Stimulated activated CD4-positive, alpha-beta T cell treated with anti-CD3 and anti-CD28 coated beads, Interleukin-12 subunit alpha, Interleukin-12 subunit beta, amount 100 ng/mL, for 48 hours (primary cell): ENCODE measurements at regions not wholly inside any gene's neighbourhood (a gene's known extent, or its start where the extent isn't known, plus 50 kb on each side); places are given as distances from the start of the nearest gene placed in this dataset.
"Not testable (repeated sequence)": the region's sequence is repeated elsewhere in the genome, so short reads cannot be mapped to it uniquely, and the experiment has no call there.

Experiments used
- DNase-seq, 3 donors: peaks; one replicate each; pipeline ENCODE4 v3.0.0-alpha.2; 2020; ENCODE audit warnings: low read depth in 2 of 3, low spot score in 1 of 3

DNA sequence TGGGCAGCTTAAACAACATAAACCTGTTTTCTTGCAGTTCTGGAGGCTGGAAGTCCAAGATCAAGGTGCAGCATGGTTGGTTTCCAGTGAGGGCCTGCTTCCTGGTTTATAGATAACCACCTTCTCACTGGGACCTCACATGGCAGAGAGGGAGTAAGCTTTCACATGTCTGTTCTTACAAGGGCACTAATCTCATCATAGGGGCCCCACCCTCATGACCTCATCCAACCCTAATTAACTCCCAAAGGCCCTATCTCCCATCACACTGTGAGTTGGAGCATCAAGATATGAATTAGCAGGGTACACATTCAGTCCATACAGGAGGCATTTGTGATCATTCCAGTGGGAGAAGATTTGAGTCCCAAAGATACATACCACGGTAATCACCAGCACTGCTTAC, 50.5 kb upstream of the GRIN2A start:
- DNase-seq: no peak

DNA sequence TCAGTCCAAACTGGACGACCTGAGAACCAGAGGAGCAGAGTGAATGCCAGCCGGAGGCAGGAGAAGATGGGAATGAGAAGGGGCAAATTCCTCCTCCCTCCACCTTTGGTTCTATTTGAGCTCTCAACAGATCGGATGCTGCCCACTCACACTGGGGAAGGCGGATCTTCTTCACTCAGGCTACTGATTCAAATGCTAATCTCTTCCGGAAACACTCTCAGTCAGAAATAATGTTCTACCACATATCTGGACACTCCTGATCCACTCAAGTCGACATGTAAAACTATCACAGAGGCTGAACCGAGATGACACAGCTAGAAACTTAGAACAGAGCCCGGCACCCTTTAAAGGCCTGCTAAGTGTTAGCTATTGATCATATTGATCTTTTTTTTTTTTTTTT, 57.4 kb upstream of the GRIN2A start:
- no peak for DNase-seq

DNA sequence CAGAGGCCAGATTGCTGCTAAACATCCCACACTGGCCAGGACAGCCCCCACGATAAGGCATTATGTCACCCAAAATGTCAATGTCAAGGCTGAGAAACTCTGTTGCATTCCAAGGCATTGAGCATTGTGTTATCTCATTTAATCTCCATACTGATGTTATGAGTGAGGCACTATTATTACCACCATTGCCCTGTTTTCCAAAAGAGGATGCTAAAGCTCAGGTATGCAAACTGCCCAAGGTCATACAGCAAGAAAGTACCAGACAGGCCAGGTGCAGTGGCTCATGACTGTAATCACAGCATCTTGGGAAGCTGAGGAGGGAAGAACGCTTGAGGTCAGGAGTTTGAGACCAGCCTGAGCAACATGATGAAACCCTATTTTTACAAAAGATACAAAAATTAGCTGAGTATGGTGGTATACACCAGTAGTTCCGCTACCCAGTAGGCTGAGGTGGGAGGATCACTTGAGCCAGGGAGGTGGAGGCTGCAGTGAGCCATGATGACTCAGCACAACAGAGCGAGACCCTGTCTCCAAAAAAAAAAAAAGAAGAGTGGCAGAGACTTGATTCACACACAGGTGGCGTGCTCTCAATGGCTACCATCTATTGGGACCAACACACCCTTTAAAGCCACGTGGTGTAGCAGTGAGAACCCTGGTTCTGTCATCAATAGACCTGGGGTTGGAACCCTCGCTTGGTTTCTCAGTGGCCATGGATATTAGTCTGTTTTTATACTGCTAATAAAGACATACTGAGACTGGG, 58.8 kb upstream of the GRIN2A start:
- DNase-seq: no peak

DNA sequence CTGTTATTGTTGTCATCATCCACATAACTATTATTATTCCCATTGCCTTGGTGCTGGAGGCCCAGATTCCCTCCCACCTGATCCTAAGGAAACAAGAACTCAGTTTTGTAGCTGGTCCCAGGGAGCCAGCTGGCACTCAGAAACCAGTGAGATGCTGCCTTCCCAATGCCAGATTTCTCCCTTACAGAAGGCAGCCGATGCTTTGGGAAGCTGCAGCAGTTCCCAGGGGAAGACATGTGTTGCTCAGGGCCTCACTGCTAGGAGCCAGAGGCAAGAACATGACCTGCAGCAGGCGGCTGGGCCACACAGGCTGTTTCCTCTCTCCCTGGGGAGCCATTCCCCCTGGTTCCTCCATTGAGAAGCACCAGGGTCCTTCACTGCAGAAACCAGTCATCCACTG, 59.9 kb upstream of the GRIN2A start:
- DNase-seq: no peak

GRCh38 chr16:10242916-10243315, 60.7 kb upstream of the GRIN2A start:
- DNase-seq: no peak

GRCh38 chr16:10245002-10245401, 62.8 kb upstream of the GRIN2A start:
- no peak for DNase-seq

DNA sequence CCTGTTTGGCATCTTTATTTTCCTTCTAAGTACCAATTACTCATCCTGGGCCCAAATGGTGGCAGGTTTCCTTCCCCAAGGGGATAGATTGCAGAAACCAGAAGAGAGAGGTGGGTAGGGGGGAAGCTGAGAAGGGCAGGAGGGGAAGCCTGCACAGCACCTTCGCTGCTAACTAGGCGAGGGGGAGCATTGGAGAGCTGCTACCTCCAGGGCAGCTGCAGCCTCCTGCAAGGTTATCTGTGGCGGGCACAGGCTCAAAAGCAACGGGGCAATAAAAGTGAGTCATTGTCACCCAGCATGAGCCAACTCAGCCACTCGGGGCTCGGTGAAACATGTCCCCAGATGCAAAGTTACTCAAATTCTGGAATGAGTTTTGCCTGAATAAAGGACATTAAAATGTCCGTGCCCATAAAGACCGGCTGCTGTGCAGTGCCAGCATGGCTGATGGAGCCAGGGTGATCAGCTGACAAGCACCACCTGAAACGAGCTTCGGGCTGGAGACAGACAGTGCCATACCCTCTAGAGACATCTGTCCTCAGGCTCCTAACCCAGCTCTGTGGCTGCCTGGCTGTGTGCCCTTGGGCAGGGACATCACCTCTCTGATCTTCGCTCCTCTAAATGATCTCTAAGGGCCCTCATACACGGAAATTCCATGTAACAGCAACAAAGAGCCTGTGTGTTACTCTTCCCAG, 68.1 kb upstream of the GRIN2A start:
- no peak for DNase-seq

GRCh38 chr16:10252155-10252554, 69.9 kb upstream of the GRIN2A start:
- no peak for DNase-seq

- DNase-seq: no peak
These were observed 71.2 kb upstream of the GRIN2A start for GRCh38 chr16:10253409-10253808.

DNA sequence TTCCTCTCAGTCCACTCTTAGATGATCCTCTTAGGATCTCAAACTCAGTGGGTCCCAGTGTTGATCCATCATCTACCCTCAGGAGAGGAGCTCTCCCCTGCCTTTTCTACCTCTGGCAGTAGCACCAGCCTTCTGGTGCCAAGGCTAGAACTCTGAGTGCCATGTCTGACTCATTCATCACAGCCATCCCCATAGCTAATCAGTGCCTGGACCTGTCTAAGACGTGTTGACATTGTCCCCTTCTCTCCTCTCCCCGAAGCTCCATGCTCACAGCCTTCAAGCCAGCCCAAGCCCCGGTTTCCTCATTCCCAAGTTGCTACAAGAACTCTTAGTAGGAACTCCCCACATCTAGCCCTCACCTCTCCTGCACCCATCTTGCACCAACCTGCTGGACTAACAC, 73.5 kb upstream of the GRIN2A start:
- DNase-seq: no peak

GRCh38 chr16:10256784-10257641, 74.8 kb upstream of the GRIN2A start:
- peak in 2 of 3 donors; percentile 14 to 21 for DNase-seq

- not testable (repeated sequence) for DNase-seq
These were observed 75.5 kb upstream of the GRIN2A start for GRCh38 chr16:10257642-10258251.

- DNase-seq: not testable (repeated sequence)
These were observed 76.8 kb upstream of the GRIN2A start for GRCh38 chr16:10258930-10259603.

DNA sequence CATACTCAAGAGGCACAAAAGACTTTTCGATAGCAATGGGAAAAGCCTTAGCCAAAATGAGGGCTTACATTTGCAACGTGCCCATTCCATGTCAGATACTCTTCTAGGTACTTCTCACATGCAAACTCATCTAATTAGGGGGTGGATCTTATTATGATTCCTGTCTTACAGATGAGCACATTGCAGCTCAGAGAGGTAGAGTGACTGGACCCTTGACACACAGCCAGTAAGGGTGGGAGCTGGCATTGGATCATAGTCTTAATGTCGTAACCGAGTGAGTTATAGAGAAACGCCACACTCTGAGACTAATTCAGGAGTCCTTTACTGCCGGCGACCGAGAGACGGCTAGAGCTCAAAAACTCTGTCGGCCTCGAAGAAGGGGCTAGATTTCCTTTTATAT, 78.8 kb upstream of the GRIN2A start:
- DNase-seq: no peak

DNA sequence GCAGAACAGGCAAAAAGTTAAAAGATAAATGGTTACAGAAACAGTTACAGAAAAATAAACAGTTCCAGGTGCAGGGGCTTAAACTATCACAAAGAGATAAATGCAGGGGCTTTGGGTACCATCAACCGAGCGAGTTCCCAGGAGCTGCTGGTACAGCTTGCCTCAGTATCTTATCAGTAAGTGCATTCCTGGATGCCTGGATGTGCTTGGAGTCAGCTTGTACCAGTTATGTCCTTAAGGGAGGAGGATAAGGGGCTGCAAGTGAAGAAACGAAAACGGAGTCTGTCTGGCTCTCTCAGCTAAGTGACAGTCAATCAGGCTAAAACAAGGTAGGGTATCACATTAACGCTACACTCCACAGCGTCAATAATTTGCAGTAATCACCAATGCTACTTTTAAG, 79.3 kb upstream of the GRIN2A start:
- DNase-seq: not testable (repeated sequence)

- DNase-seq: no peak
These were observed 80.3 kb upstream of the GRIN2A start for GRCh38 chr16:10262377-10263132.

- no peak for DNase-seq
These were observed 83.8 kb upstream of the GRIN2A start for GRCh38 chr16:10265770-10266615.

DNA sequence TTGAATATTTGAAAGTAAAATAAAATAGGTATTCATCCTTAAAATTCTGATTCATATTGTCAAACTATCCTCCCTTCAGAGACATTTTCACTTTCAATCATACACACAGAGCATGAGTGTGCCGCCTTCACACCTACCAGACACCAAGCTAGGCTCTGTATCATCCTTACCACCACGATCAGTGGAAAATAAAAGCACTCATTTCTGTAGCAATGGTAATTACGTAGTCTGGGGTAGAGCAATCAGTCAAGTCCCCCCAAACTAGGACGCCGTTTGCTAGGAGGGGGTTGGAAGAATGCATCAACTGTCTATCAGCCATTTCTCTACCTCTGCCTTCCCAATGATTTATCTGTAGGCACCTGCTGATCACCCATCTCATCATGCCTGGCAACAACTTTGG, 84.6 kb upstream of the GRIN2A start:
- peak; percentile 4 to 27 (median 23) for DNase-seq

DNA sequence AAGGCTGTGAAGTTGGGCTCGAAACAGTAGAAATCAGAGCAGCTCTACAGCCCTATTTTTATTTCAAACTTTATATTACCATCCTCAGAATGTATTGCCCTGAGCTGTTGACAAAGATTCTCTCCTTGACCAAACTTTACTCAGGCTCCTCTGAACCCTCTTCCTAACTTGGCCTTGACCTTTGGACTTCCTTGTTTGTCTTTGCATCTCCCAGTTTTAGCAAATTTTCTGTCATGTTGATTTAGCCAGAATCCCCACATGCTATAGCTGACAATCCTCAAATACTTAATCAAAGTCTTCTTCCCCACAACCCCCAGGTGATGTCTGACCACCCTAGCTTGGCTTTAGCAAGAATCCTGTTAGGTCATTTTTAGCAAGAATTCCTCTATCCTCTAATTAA, 87.4 kb upstream of the GRIN2A start:
- no peak for DNase-seq
